ENCODE measurements at regions not wholly inside any gene's neighbourhood (a gene's known extent, or its start where the extent isn't known, plus 50 kb on each side); places are given as distances from the start of the nearest gene placed in this dataset.

GRCh38 chr10:127827354-127828140 lies 65.2 kb downstream of the CLRN3 start:
- H3K4me1 Mint-ChIP-seq (ENCODE audit: unreplicated experiment), result peaks cover 4% of the 10 kb centered on the region
- H3K36me3 Mint-ChIP-seq, result no peaks in the 10 kb centered on the region

More at GRCh38 chr10:127827354-127828140, 65.2 kb downstream of the CLRN3 start:
- Mint-ChIP-seq H3K27me3 (peaks cover 20% of the 10 kb centered on the region), H3K27ac (no peak overlapping the region), H3K4me3 (no peak overlapping the region), H3K9me3 (peaks cover 7% of the 10 kb centered on the region)
- TF ChIP-seq CTCF (conservative IDR thresholded peaks at IDR 0.05), result no peak
- no peak for DNase-seq (ENCODE audit: extremely low spot score, unreplicated experiment)

All from type B pancreatic cell (in vitro differentiated cells).